K562 (cell line): ENCODE measurements at regions not wholly inside any gene's neighbourhood (a gene's known extent, or its start where the extent isn't known, plus 50 kb on each side); places are given as distances from the start of the nearest gene placed in this dataset.

Source experiments
- ATAC-seq: fragments of 200-7000 bp; cut with Tn5 transposase; 3 replicates; pipeline ENCODE4 v1.9.1; 2020; ENCODE audit warnings: moderate library complexity
- BruUV-seq: library from RNA; stranded (reverse); fragments of 400-500 nt; replicated peaks from 2 replicates; lab custom pipeline; 2021; lab: Mats Ljungman, UMichigan
- CTCF ChIA-PET: fragments of 300-600 bp; formaldehyde crosslinking; extraction: SDS; loops from one replicate; lab custom pipeline; 2021; ENCODE audit warnings: low intra/inter-chr PET ratio; lab: Yijun Ruan, JAX
- POLR2A ChIA-PET: fragments of 300-600, 350-650 bp; sonication (Branson Sonifier 250); formaldehyde crosslinking; extraction: SDS; loops from one replicate; lab custom pipeline; 2021; ENCODE audit warnings: antibody characterized with exemption, inconsistent platforms; lab: Yijun Ruan, JAX
- DNase-seq, 4 experiments: peaks; one replicate each; pipeline versions ENCODE4 v3.0.0 to v3.0.0-alpha.2; 2011 to 2018; ENCODE audit warnings: low spot score in 3 of 4, mixed read lengths in 3 of 4; ENCODE audit errors: extremely low read depth in 1 of 4
- FAIRE-seq: peaks from 2 replicates; lab custom pipeline; 2011; peaks lifted over from hg19 to GRCh38; lab: Jason Lieb, UNC
- H2AFZ ChIP-seq: 2 replicates; pipeline ENCODE4 v1.6.0; 2011; ENCODE audit warnings: low read depth, low read length, control low read depth, inconsistent platforms
- H3K27ac ChIP-seq: fragments of 200-600 bp; 3 replicates; pipeline ENCODE4 v1.8.0; 2011; ENCODE audit warnings: low read depth, mild to moderate bottlenecking, control low read depth, inconsistent platforms, low read length, moderate library complexity, mixed read lengths; ENCODE audit errors: extremely low read depth
- H3K27me3 ChIP-seq, 2 experiments: fragments of 300-600 bp in 1 of 2; 2 replicates in 1 of 2; 3 replicates in 1 of 2; pipeline versions ENCODE4 v1.6.0 to v1.8.0; 2011; ENCODE audit warnings: inconsistent platforms in 2 of 2, low read length in 2 of 2, mild to moderate bottlenecking in 1 of 2, mixed read lengths in 1 of 2, moderate library complexity in 1 of 2; ENCODE audit not compliant: control insufficient read depth in 2 of 2, insufficient read depth in 2 of 2
- H3K36me3 ChIP-seq: fragments of 300-600 bp; 3 replicates; pipeline ENCODE4 v1.8.0; 2011; ENCODE audit warnings: mild to moderate bottlenecking, low read length, inconsistent platforms; ENCODE audit not compliant: control insufficient read depth, insufficient read depth
- H3K4me1 ChIP-seq, 2 experiments: fragments of 200-600 bp in 1 of 2; replicated peaks in 1 of 2; 2 replicates in 1 of 2; 3 replicates in 1 of 2; pipeline versions ENCODE4 v1.5.1 to v1.8.0; 2011; ENCODE audit warnings: inconsistent platforms in 2 of 2, low read length in 2 of 2, mild to moderate bottlenecking in 1 of 2, mixed read lengths in 1 of 2, moderate library complexity in 1 of 2; ENCODE audit not compliant: control insufficient read depth in 2 of 2, insufficient read depth in 2 of 2
- H3K4me2 ChIP-seq: 2 replicates; pipeline ENCODE4 v1.6.1; 2011; ENCODE audit warnings: low read length, control low read depth, inconsistent platforms, mixed read lengths; ENCODE audit not compliant: insufficient read depth
- H3K4me3 ChIP-seq: fragments of 200-600 bp; sonication (generic), shearing (Covaris generic); 2 replicates; pipeline ENCODE4 v1.5.1; 2016; ENCODE audit warnings: control low read depth, inconsistent platforms
- H3K79me2 ChIP-seq: fragments of 200-600 bp; 3 replicates; pipeline ENCODE4 v1.8.0; 2011; ENCODE audit warnings: low read length, inconsistent platforms; ENCODE audit not compliant: control insufficient read depth, insufficient read depth
- H3K9ac ChIP-seq, 2 experiments: 2 replicates each; pipeline versions ENCODE4 v1.6.0 to v1.6.1; 2011; ENCODE audit warnings: low read depth in 2 of 2, low read length in 2 of 2, control low read depth in 1 of 2, inconsistent platforms in 1 of 2, mild to moderate bottlenecking in 1 of 2, mixed read lengths in 1 of 2; ENCODE audit not compliant: insufficient read depth in 1 of 2
- H3K9me1 ChIP-seq: one replicate; pipeline ENCODE4 v1.6.0; 2011; ENCODE audit warnings: inconsistent platforms, mild to moderate bottlenecking, low read length, moderate library complexity; ENCODE audit not compliant: control insufficient read depth, insufficient read depth
- H3K9me3 ChIP-seq: replicated peaks from 2 replicates; pipeline ENCODE4 v1.5.1; 2011; ENCODE audit warnings: low read depth, low read length, inconsistent platforms; ENCODE audit not compliant: control insufficient read depth, insufficient read depth
- H4K20me1 ChIP-seq: replicated peaks from 2 replicates; pipeline ENCODE4 v1.6.1; 2011; ENCODE audit warnings: low read length, inconsistent platforms, mixed read lengths; ENCODE audit not compliant: control insufficient read depth, insufficient read depth
- BHLHE40 ChIP-seq: IDR thresholded peaks from 2 replicates; pipeline ENCODE4 v1.6.1; 2011; ENCODE audit warnings: low read length, improper control_type of control experiment
- CBX3 ChIP-seq, 2 experiments: IDR thresholded peaks; 1 replicate in 1 of 2; 2 replicates in 1 of 2; pipeline ENCODE4 v1.6.1; 2012; ENCODE audit warnings: inconsistent platforms in 2 of 2, low read length in 2 of 2, borderline replicate concordance in 1 of 2, control low read depth in 1 of 2
- GTF2B ChIP-seq: IDR thresholded peaks from 2 replicates; pipeline ENCODE4 v1.6.1; 2011; ENCODE audit not compliant: insufficient read length; ENCODE audit errors: extremely low read depth
- MCM2 ChIP-seq: fragments of 450-650 bp; IDR thresholded peaks from 2 replicates; pipeline ENCODE4 v1.6.1; 2017; ENCODE audit warnings: low read depth, mild to moderate bottlenecking
- MTA3 ChIP-seq: fragments of 450-650 bp; formaldehyde crosslinking; IDR thresholded peaks from 2 replicates; pipeline ENCODE4 v1.6.1; 2017; ENCODE audit warnings: mild to moderate bottlenecking, borderline replicate concordance
- NFE2L1 ChIP-seq: fragments of 450-650 bp; IDR thresholded peaks from 2 replicates; pipeline ENCODE4 v1.6.1; 2016; ENCODE audit warnings: missing genetic modification characterization, low read depth, mild to moderate bottlenecking, missing compliant biosample characterization, moderate library complexity, borderline replicate concordance
- NFIX ChIP-seq: fragments of 250-450 bp; sonication (Bioruptor Pico); IDR thresholded peaks from 2 replicates; pipeline ENCODE4 v1.4.0; 2020; ENCODE audit warnings: low read depth, mild to moderate bottlenecking, moderate library complexity
- RUNX1 ChIP-seq: sonication (generic); IDR thresholded peaks from 2 replicates; pipeline ENCODE4 v1.6.1; 2016; ENCODE audit warnings: antibody characterized with exemption, low read depth
- U2AF1 ChIP-seq: fragments of 200-400 bp; formaldehyde crosslinking; optimal IDR thresholded peaks from 2 replicates; pipeline ENCODE3; 2017; ENCODE audit warnings: mild to moderate bottlenecking, low read depth, low read length, moderate library complexity
- XRCC5 ChIP-seq: fragments of 200-400 bp; formaldehyde crosslinking; IDR thresholded peaks from 2 replicates; pipeline ENCODE4 v1.6.1; 2017; ENCODE audit warnings: low read depth, mild to moderate bottlenecking, low read length
- ZBTB12 ChIP-seq: fragments of 250-450 bp; sonication (Bioruptor Pico); IDR thresholded peaks from 2 replicates; pipeline ENCODE4 v1.4.0; 2020
- ZNF316 ChIP-seq: fragments of 450-650 bp; IDR thresholded peaks from 2 replicates; pipeline ENCODE4 v1.6.1; 2016
- ZNF764 ChIP-seq: fragments of 250-450 bp; sonication (Bioruptor Pico); IDR thresholded peaks from 2 replicates; pipeline ENCODE4 v1.4.0; 2020; ENCODE audit warnings: low read depth, mild to moderate bottlenecking, moderate library complexity
- WGBS: fragments of 100-300 bp; shearing (Covaris generic); methylation state at CpG from one replicate; pipeline ENCODE4 v1.1.6; 2016; ENCODE audit warnings: low coverage, mixed read lengths; ENCODE audit not compliant: insufficient coverage; ENCODE audit errors: missing lambda C conversion rate; 5-methylcytosine and 5-hydroxymethylcytosine counted together
- in situ Hi-C: fragments of 300-500 bp; cut with MboI; formaldehyde crosslinking; loops from 4 replicates; pipeline ENCODE4 v1.15.0; 2018; ENCODE audit warnings: inconsistent platforms, mixed read lengths
- intact Hi-C: fragments of 100-400 bp; cut with micrococcal nuclease; formaldehyde crosslinking; loops from 2 replicates; pipeline ENCODE4 v1.14.2; 2022

GRCh38 chr7:41819645-41820044 lies 116.8 kb upstream of the INHBA start:
- H3K27ac ChIP-seq: no peak overlapping the region
- no peaks in the 10 kb centered on the region for H3K36me3 ChIP-seq
- POLR2A ChIA-PET: no interaction called here
- ATAC-seq: no peak
- H2AFZ ChIP-seq: no peak overlapping the region
- no peak overlapping the region for H3K4me3 ChIP-seq
- H3K4me1 ChIP-seq: no peaks in the 10 kb centered on the region
- FAIRE-seq: no peak
- no peaks in the 10 kb centered on the region for H3K9me1 ChIP-seq
- no peak for TF ChIP-seq RUNX1
- no peak for TF ChIP-seq GTF2B
- TF ChIP-seq ZNF316: no peak
- no peak for TF ChIP-seq MCM2
- no peaks in the 10 kb centered on the region for H4K20me1 ChIP-seq
- no peak overlapping the region for H3K9ac ChIP-seq
- in situ Hi-C loops: no loop called here
- CTCF ChIA-PET: no interaction called here
- no peak for DNase-seq
- WGBS: 0% methylated on average over 1 of the region's 1 CpG
- intact Hi-C loops: no loop called here
- H3K79me2 ChIP-seq: no peaks in the 10 kb centered on the region
- no peak overlapping the region for H3K4me2 ChIP-seq
- BruUV-seq: no TSS peak
- H3K27me3 ChIP-seq: no peaks in the 10 kb centered on the region
- no peaks in the 10 kb centered on the region for H3K9me3 ChIP-seq

- CTCF ChIA-PET: no interaction called here
- ATAC-seq (no peak), FAIRE-seq (no peak), DNase-seq (no peak)
- no peak for TF ChIP-seq XRCC5
- no peak for TF ChIP-seq BHLHE40
- no peak for TF ChIP-seq ZBTB12 (CRISPR knock-in tag)
- no peak for TF ChIP-seq U2AF1
- no peak for TF ChIP-seq NFE2L1 (tag)
- no peak for TF ChIP-seq CBX3 (IDR thresholded peaks at IDR 0.05; ENCODE audit: borderline replicate concordance in 1 of 2, low read length in 2 of 2)
- TF ChIP-seq NFIX (CRISPR knock-in tag): no peak
- no peak for TF ChIP-seq MTA3
- TF ChIP-seq ZNF764 (CRISPR knock-in tag): no peak
- H3K4me1 ChIP-seq: no peaks in the 10 kb centered on the region
- no peaks in the 10 kb centered on the region for H4K20me1 ChIP-seq
- H3K27me3 ChIP-seq: no peaks in the 10 kb centered on the region
- H3K9me1 ChIP-seq: no peaks in the 10 kb centered on the region
- H3K9ac ChIP-seq: no peak overlapping the region
- no peaks in the 10 kb centered on the region for H3K36me3 ChIP-seq
- H3K27ac ChIP-seq: no peak overlapping the region
- WGBS: 4% methylated on average over 1 of the region's 1 CpG
- no peak overlapping the region for H3K4me2 ChIP-seq
- intact Hi-C loops: no loop called here
- H3K79me2 ChIP-seq: no peaks in the 10 kb centered on the region
- H3K9me3 ChIP-seq: no peaks in the 10 kb centered on the region
- POLR2A ChIA-PET: no interaction called here
- BruUV-seq: no TSS peak
- H3K4me3 ChIP-seq: no peak overlapping the region
- in situ Hi-C loops: no loop called here
- H2AFZ ChIP-seq: no peak overlapping the region
Measured at GRCh38 chr7:41818765-41819398, 116.0 kb upstream of the INHBA start.
